ENCODE measurements at regions not wholly inside any gene's neighbourhood (a gene's known extent, or its start where the extent isn't known, plus 50 kb on each side); places are given as distances from the start of the nearest gene placed in this dataset.
"Not testable (repeated sequence)": the region's sequence is repeated elsewhere in the genome, so short reads cannot be mapped to it uniquely, and the experiment has no call there.

DNA sequence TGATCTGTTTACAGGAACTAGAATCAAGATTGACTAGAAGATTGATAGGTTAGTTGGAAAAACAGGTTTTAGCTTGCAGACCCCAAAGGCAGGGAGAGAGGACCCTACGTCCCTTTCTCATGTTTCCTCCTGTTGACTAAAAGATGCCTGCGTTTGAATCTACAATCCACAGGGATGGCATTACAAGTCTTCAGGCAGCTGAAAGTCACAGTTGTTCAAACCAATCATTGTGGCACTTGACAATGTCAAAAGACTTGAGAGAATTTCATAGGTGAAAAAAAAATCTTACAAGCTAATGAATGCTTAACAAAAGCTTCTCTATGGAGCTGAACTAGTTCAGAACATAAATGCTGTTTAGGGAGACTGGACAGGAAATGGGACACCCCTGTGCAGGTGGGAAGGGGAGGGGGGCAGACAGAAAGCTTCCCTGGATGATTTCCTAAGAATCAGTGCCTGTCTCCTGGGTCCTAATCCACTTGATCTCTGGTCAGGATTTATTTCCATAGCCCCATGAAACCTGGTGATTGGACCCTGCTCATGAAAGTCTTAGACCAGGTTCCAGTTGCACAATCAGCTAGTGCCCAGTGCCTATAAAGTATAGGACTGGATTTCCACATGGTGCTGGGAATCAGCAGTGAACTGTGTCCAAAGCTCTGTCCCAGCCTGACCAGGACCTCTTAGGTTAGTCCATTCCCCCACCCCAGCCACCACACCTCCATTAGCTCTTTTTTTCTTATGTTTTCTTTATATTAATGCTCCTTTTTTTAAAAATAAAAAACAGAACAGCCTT is 91.6 kb upstream of the BCAR3 start:
- DNase-seq = no peak

DNA sequence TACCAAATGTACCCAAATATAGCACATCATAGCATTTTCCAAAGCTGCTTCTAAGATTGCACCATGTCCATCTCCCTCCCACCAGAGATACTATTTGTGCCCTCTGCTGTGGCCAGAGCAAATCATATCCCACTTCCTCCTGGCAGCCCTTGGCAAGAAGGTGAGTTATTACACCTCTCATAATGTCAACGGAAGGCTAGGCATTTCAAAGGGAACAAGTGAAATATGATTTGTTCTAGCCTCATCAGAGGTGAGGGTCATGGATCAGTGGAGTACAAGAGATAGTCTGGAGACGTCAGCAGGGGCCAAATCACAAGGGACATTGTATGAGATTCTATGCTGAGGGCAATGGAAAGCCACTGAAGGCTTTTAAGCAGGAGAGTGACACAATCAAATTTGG is 90.2 kb upstream of the BCAR3 start:
- DNase-seq = no peak

DNA sequence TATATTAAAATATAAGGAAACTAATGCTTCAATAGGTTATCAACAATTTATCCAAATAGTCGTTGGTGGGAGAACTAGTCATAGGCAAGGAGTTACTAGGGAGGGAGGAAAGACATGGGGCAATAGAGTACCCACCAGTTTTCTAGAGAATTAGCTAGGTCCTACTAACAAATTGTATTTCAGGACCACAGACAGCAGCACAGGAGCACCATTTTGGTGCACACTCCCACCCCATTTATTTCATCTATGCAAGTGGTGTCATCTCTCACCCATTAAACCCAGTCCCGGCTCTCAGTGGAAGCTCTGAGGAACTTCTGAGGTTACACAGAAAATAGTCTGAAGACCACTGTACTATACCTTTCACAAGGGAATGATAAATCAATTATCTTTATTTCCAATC is 89.0 kb upstream of the BCAR3 start:
- DNase-seq = no peak

DNA sequence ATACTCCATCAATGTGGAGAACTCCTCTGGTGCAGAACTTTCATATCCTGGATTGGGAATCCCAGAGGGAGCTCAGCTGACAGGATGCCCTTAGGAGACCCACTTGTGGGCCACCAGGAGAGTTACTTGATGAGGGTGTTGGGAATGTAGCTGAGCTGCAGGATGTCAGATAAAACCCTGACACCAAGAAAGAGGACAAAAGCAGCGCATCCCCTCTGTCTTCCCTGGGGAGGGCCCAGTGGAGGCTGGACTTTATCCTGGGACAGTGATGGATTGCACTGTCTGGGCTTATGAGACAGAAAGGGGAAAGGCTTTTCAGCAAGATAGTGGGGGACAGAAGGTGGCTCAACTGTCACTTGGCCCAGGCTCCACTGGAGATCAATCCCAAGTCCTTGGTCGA is 88.1 kb upstream of the BCAR3 start:
- DNase-seq = no peak

DNA sequence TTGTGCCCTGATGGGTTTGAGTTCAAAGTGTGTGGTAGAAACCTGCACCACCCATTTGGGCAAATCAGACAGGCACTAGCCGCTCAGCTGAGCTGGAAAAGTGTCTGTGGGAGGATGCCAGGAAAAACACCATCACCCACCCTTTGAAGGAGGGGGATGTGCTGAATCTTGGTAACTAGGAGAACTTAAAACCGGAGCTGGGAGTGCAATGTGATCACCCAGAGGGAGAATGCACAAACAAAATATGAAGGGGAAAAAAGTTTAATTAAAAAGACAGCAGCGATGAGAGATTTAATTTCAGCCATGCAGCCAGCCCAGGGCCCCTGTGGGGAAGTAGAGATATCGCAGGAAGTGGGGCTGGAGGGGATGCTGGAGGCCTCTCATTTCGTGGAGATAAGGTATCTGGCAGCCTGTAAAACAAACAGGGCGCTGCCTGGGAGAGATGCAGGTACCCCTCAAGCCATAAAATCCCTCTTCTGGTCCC is 86.8 kb upstream of the BCAR3 start:
- DNase-seq = peak in 5 of 56 donors; percentile 2 to 33 (median 10)

DNA sequence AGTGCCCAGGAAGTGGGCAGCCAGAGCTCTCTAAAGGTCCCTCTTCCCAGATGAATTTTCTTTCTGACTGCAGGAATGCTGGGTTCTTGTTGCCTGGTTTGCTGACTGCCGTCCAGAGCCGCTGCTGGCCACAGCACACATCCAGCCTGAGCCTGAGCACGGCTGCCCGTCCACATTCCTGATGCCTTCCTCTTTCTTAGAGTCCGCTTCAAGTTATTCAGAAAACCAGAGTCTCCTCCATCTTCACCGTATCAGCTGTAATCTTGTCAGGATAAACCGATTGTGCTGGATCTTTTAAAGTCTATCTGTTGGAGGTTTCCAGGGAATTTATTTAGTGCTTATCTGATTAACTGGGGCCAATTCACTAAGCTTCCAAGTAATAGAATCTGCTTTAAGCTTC is 84.8 kb upstream of the BCAR3 start:
- no peak for DNase-seq

DNA sequence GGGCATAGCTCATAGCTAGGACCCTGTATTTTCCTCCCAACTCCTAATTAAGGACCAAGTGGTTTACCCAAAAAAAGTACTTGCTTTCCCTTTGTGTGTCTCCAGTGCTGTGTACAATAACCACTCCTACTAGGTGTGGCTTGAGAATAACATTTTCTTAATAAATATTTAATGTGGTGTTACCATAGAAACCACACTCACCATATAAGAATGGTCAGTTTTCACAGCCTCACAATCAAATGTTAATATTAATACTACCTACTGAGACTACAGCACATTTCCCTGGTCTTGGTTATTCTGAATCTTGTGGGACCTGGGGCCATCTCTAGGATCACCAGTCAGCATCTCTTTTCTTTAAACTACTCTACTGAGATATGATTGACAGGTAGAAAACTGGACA is 83.5 kb upstream of the BCAR3 start:
- no peak for DNase-seq

DNA sequence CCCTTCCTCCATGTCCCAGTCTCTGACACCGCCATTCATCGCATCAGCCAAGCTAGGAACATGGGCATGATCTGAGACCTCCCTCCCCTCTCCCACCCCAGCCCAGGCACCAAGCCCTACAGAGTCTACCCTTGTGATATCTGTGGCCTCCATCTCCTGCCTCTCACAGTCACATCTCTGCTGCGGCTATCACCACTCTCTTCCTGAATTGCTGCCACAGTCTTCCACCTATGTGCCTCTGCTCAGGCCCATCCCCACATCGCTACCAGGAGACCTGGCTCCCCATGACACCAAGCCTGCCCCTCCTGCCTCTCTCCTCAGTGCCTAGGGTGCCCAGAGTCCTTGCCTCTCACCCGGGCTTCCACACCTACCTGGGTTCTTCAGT is 82.7 kb upstream of the BCAR3 start:
- DNase-seq = no peak

DNA sequence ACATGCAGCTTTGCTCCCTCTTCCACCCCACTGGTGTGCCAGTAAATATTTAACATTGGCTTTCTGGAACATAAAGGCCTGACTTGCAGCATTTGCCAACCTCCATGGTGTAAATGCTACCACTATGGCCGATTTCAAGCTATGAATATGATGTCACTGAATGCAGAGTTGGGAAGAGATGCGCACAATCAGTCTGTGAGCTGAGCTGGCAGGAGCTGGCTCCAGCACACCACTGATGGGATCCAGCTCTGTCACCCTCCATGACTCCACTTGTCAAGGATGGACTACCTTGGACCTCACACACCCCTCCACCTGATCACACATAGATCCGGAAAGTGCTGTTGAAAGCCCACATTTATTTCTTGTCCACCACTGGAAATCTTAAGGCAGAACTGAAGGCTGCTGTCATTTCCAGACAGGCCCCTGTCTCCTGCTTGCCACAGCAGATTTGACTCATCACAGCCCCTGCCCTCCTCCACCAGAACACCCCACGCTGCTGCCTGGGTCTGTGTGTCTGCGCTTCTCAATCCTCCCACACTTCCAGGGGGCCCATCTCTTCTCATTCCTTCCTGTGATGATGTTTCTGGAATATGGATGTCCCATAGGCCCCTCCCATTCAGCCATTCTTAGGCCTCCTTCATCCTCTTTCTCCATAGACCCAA is 82.2 kb upstream of the BCAR3 start:
- DNase-seq = no peak

DNA sequence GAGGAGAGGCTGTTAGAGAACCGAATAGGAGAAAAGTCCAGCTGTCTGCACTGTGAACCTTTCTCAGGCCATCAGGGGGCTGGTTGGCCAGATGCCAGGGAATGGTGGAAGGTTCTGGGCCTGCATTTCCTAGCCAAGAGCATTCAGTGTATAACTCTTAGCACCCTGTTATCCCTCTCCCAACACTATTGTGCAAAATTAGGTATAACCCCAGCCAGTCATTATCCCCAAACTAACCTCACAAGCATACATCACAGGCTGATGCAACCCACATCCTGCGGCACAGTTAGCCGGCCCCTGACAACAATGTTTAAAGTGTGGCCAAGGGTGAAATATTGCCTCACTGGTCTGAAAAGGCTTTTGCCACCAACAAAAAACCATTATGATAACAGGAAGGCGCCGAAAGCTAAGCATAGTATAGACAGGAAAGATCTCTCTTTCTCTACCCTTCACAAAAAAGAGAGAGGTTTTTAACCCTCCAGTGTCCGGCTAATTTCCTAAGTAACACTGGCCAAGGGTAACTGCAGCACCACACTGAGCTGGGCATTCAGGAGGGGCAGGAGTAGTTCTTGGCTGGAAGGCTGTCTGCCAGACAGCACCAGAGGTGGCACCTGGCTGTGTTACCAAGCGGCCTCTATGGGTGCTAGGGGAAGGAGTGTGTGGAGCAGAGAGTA is 77.3 kb upstream of the BCAR3 start:
- DNase-seq = no peak

DNA sequence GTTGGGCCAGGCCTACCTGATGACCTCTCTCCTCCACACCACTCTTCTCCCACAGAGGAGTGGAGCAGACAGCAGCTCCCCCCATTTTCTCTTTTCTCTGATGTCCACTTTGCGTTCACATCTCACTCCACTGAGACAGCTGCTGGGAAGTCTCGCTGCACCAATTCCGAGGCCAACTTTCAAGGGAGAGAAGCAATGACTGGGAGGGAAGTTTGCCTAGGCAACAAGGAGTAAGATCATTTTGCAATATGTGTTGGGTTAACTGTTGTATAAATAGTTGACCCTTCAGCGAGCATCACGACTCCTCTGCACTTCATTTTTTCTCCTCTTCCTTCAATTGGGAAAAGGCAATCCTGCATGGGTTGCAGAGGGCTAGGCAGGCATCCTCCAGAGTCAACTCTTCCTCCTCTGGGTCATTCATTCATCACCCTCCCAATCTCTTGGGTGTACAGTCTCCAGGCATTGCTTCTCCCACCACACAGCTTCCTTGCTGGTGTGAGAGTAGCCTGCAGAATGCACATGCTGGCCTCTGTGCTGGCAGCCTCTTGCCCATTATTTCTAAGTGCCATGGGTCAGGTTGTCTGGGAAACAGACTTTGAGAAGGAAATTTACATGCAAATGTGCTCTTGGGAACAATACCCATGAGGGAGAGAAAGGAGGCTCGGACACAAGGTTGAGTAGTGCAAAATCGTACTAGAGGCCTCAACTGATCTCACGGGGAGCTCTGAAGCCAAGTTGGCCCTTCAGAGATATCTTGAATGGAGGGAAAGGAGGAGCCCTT is 75.8 kb upstream of the BCAR3 start:
- DNase-seq = no peak

DNA sequence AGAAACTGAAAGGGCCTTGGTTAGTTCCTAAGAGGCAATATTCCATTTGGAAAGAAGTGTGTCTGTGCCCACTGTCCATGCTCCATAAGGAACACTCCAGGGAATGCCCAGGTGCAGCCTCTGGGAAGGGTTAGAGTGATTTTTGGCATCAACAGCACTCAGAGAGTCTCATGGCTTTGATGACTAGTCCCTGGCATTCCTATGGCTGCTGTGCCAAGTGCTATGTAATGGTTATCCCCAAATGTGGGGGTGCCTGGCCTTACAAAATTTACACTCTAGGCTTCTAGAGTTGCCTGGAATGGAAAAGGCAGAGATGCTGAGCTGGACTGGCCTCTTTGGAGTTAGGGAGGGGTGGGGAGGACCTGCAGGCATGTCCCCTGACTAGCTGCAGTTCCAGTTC is 75.0 kb upstream of the BCAR3 start:
- no peak for DNase-seq

DNA sequence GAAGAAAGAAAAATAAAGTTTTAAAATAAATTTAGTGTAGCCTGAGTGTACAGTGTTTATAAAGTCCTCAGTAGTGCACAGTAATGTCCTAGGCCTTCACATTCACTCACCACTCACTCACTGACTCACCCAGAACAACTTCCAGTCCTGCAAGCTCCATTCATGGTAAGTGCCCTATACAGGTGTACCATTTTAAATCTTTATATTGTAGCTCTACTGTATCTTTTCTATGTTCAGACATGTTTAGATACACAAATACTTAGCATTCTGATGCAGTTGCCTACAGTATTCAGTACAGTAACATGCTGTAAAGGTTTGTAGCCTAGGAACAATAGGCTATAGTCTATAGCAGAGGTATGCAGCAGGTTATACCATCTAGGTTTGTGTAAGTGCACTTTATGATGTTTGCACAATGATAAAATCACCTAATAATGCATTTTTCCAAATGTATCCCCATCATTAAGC is 73.6 kb upstream of the BCAR3 start:
- not testable (repeated sequence) for DNase-seq

DNA sequence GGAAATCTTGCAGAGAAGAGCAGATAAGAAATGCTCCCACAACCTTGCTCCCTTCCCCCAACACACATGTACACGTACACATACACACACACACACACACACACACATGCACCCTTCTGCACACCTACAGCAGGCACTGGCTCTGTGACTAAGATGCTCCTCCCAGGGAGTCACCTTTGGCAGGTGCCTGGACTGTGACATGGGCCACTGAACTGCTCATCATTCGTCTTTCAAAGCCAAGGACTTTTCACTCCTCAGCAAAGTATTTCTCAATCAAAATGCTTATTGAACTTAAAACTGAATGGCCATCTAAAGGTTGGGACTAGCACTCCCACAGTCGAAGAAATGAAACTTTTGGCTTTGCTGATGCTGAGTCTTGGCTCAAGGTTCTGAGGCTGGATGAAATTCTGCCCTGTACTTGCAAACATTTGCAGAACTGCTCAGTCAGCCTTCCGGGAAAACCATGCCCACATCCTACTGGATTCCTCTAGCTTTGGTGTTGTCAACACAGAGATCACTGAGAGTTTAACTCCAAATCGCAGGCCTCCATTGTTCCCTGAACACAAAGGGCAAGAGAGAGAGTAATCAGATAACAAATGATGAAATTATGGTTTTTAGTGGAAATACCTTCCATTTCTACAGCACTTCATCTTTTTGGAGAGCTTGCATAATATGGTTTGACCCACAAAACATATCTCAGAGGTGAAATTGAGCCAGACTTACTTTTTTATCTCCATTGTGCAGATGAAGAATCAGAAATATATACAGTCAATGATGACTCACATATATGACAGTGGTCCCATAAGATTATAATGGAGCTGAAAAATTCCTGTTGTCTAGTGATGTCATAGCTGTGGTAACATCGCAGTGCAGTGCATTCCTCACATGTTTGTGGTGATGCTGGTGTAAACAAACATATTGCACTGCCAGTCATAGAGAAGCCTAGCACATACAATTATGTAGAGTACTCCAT is 72.4 kb upstream of the BCAR3 start:
- DNase-seq = peak in 2 of 56 donors; percentile 8 to 21

DNA sequence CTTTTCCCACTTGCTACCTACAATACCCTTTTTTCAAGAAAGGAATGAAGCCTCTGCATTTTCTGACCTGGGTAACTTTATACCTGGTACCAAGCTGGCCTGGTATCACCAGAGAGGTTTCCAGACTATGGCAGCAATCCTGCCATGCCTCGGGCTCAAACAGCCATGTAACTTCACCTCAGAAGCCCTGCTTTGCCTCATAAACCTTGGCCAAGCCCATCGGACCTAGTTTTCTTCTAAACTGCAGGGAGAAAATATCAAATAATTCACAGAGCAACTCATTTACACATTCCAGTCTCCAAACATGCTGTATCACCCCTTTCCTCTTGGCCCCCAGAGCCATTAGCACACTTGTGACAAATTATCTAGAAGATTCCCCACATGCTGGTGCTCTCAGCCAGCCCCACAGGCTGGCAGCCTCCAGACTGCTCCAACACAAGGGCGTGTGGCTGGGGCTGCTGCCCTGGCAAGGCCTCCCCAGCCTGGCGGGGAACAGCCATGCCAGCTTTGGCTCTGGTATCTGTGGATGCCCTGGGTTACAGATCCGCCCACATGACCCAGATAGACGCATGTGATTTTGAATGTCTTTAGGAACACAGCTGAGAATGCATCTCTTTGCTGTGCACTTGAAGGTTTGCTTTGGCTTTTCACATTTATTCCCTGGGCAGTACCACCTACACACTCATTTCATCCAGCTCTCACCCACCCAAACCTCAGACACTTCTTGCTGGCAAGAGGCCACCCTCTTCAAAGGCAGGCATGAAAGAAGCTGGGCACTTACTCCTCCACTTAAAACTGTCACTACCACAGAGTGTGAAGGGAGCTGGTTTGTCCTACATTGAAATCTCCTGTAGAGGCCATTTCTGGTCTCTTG is 70.0 kb upstream of the BCAR3 start:
- peak in 34 of 56 donors; percentile 5 to 66 (median 26) for DNase-seq

DNA sequence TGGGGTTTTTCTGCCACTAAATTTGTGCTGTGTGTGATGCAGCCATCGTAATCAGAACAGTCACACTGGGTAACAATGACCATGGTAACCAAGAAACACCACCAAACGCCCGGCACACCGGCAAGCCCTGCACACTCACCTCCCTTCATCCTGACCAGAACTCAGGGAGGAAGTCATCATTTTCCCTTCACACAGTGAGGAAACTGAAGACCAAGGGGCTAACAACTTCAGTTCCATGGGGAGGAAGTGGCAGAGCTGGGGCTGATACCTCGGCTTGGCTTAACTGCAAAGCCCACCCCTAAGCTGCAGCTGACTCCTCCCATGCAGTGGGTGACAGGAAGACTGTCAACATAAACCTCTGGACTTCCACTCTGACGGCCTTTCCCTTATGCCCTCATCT is 69.3 kb upstream of the BCAR3 start:
- DNase-seq = no peak

DNA sequence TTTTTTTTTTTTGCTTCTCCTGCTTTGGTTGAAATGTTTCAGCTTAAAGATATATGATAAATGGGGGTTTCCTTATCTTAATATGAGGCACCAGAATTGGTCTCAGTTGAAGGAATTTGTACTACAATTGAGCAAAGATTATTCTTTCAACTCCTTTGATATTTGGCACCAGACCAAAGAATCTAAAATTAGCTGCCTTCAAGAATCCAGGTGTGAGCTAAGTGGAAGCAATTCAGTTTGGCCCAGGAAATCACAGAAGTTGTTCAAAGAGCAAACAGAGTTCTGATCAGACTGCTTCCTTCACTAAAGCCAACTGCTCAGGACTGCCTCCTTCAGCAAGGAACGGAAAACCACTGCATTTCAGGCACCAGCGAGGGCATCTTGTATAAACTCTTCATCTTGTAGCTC is 68.3 kb upstream of the BCAR3 start:
- DNase-seq = peak in 1 of 56 donors; percentile 4

DNA sequence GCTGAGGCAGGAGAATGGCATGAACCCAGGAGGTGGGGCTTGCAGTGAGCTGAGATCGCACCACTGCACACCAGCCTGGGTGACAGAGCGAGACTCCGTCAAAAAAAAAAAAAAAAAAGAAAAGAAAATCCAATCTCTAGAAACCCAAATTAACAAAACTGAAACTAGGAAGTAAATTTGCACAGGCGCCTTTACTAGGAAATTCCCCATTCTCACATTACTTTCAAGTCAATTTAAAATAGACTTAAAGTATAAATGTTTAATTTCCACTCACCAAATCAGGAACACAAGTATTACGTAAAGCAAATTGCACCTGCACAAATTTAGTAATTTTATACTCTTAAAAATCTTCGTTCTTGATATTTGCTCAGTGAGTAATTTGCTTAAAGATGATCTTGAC is 67.8 kb upstream of the BCAR3 start:
- no peak for DNase-seq

Measured in nucleus accumbens (tissue), 56 donors.